HCT116 (cell line): ENCODE measurements at regions not wholly inside any gene's neighbourhood (a gene's known extent, or its start where the extent isn't known, plus 50 kb on each side); places are given as distances from the start of the nearest gene placed in this dataset.

Source experiments
- ATAC-seq: fragments of 200-7000 bp; cut with Tn5 transposase; 2 replicates; pipeline ENCODE4 v1.9.1; 2020; ENCODE audit warnings: mild to moderate bottlenecking, moderate library complexity
- BruUV-seq: library from RNA; stranded (reverse); fragments of 400-500 nt; replicated peaks from 2 replicates; lab custom pipeline; 2021; lab: Mats Ljungman, UMichigan
- CTCF ChIA-PET: fragments of 300-600 bp; sonication (Branson Sonifier 250); formaldehyde crosslinking; loops from one replicate; lab custom pipeline; 2021; ENCODE audit warnings: antibody characterized with exemption; lab: Charles Lee
- POLR2A ChIA-PET: fragments of 300-600, 350-600 bp; sonication (Branson Sonifier 250); formaldehyde crosslinking; loops from one replicate; lab custom pipeline; 2021; ENCODE audit warnings: antibody characterized with exemption; lab: Charles Lee
- RAD21 ChIA-PET, 2 experiments: fragments of 300-600 bp; sonication (Branson Sonifier 250); formaldehyde crosslinking; loops; one replicate each; lab custom pipeline; 2023; ENCODE audit warnings: low total read pairs in 2 of 2; ENCODE audit not compliant: uncharacterized antibody in 2 of 2, unreplicated experiment in 2 of 2, low non-redundant PET in 1 of 2; lab: Charles Lee
- DNase-seq: peaks from one replicate; pipeline ENCODE4 v3.0.0-alpha.2; 2010; ENCODE audit warnings: low read depth, low spot score
- H2AFZ ChIP-seq: fragments of 200-600 bp; shearing (Covaris generic), sonication (generic); 2 replicates; pipeline ENCODE4 v1.6.1; 2017; ENCODE audit warnings: low read depth, mixed run types, mixed read lengths, antibody characterized with exemption, low read length; ENCODE audit not compliant: poor library complexity, severe bottlenecking
- H3K27ac ChIP-seq: 2 replicates; pipeline ENCODE4 v1.5.1; 2012; ENCODE audit warnings: low read depth, low read length
- H3K27me3 ChIP-seq: fragments of 200-600 bp; sonication (generic); 2 replicates; pipeline ENCODE4 v1.6.1; 2016; ENCODE audit warnings: mixed run types, low read length, mixed read lengths; ENCODE audit not compliant: insufficient read depth
- H3K36me3 ChIP-seq, 2 experiments: fragments of 200-500 bp in 1 of 2; fragments of 200-600 bp in 1 of 2; sonication (Bioruptor generic) in 1 of 2; sonication (generic) in 1 of 2; 2 replicates each; pipeline versions ENCODE4 v1.5.1 to v1.6.1; 2014 to 2016; ENCODE audit warnings: low read length in 2 of 2, inconsistent platforms in 1 of 2, mixed read lengths in 1 of 2, mixed run types in 1 of 2; ENCODE audit not compliant: insufficient read depth in 2 of 2, control insufficient read depth in 1 of 2
- H3K4me1 ChIP-seq, 2 experiments: fragments of 200-600 bp in 1 of 2; sonication (generic) in 1 of 2; 2 replicates each; pipeline versions ENCODE4 v1.5.1 to v1.6.1; 2012 to 2017; ENCODE audit warnings: low read length in 2 of 2, inconsistent platforms in 1 of 2, mild to moderate bottlenecking in 1 of 2, mixed read lengths in 1 of 2, mixed run types in 1 of 2, moderate library complexity in 1 of 2; ENCODE audit not compliant: insufficient read depth in 2 of 2, control insufficient read depth in 1 of 2
- H3K4me2 ChIP-seq: fragments of 200-600 bp; sonication (generic); 2 replicates; pipeline ENCODE4 v1.6.1; 2017; ENCODE audit warnings: mixed run types, low read length, mixed read lengths
- H3K4me3 ChIP-seq, 2 experiments: fragments of 200-600 bp in 1 of 2; sonication (generic) in 1 of 2; replicated peaks in 1 of 2; 2 replicates each; pipeline ENCODE4 v1.5.1; 2011 to 2016; ENCODE audit warnings: low read length in 2 of 2, control low read depth in 1 of 2, low read depth in 1 of 2, mild to moderate bottlenecking in 1 of 2, mixed read lengths in 1 of 2, mixed run types in 1 of 2
- H3K79me2 ChIP-seq: fragments of 200-600 bp; sonication (generic); 2 replicates; pipeline ENCODE4 v1.6.1; 2017; ENCODE audit warnings: mild to moderate bottlenecking, mixed run types, low read length, moderate library complexity, mixed read lengths; ENCODE audit not compliant: insufficient read depth
- H3K9ac ChIP-seq: fragments of 200-600 bp; sonication (generic); 2 replicates; pipeline ENCODE4 v1.6.1; 2016; ENCODE audit warnings: low read length, mixed read lengths
- H3K9me2 ChIP-seq: fragments of 200-600 bp; sonication (generic), shearing (Covaris generic); 2 replicates; pipeline ENCODE4 v1.6.1; 2017; ENCODE audit warnings: mixed run types, mild to moderate bottlenecking, moderate library complexity; ENCODE audit not compliant: insufficient read depth
- H3K9me3 ChIP-seq, 2 experiments: fragments of 200-500 bp in 1 of 2; fragments of 200-600 bp in 1 of 2; sonication (Bioruptor generic) in 1 of 2; sonication (generic) in 1 of 2; 2 replicates each; pipeline ENCODE4 v1.6.1; 2014 to 2017; ENCODE audit warnings: low read length in 2 of 2, mixed read lengths in 2 of 2, inconsistent platforms in 1 of 2, low read depth in 1 of 2, mild to moderate bottlenecking in 1 of 2, mixed run types in 1 of 2, moderate library complexity in 1 of 2; ENCODE audit not compliant: control insufficient read depth in 1 of 2, insufficient read depth in 1 of 2
- H4K20me1 ChIP-seq: fragments of 200-600 bp; sonication (generic), shearing (Covaris generic); 2 replicates; pipeline ENCODE4 v1.6.1; 2017; ENCODE audit warnings: mixed run types, mild to moderate bottlenecking, moderate library complexity; ENCODE audit not compliant: insufficient read depth
- CEBPB ChIP-seq: IDR thresholded peaks from 2 replicates; pipeline ENCODE4 v1.6.1; 2012; ENCODE audit warnings: low read depth
- EGR1 ChIP-seq: IDR thresholded peaks from 2 replicates; pipeline ENCODE4 v1.6.1; 2012; ENCODE audit warnings: low read depth
- EZH2 ChIP-seq: fragments of 200-600 bp; sonication (generic); IDR thresholded peaks from 2 replicates; pipeline ENCODE4 v1.6.1; 2017; ENCODE audit warnings: antibody characterized with exemption, mixed run types
- EZH2phosphoT487 ChIP-seq: fragments of 200-600 bp; IDR thresholded peaks from 2 replicates; pipeline ENCODE4 v1.6.1; 2018; ENCODE audit warnings: antibody characterized with exemption, borderline replicate concordance
- ZNF274 ChIP-seq: fragments of 200-500 bp; sonication (Bioruptor generic); IDR thresholded peaks from 2 replicates; pipeline ENCODE4 v1.6.1; 2014; ENCODE audit warnings: mild to moderate bottlenecking, low read depth, low read length, inconsistent platforms
- intact Hi-C: fragments of 100-400 bp; cut with micrococcal nuclease; formaldehyde crosslinking; loops from 2 replicates; pipeline ENCODE4 v1.10.0; 2022
- TF ChIP-seq, protein P1 (sequence below): IDR thresholded peaks from 2 replicates; pipeline ENCODE4 v1.6.1; 2012
- TF ChIP-seq, protein P2 (sequence below): IDR thresholded peaks from 2 replicates; pipeline ENCODE4 v1.6.1; 2012; ENCODE audit warnings: low read depth

DNA sequence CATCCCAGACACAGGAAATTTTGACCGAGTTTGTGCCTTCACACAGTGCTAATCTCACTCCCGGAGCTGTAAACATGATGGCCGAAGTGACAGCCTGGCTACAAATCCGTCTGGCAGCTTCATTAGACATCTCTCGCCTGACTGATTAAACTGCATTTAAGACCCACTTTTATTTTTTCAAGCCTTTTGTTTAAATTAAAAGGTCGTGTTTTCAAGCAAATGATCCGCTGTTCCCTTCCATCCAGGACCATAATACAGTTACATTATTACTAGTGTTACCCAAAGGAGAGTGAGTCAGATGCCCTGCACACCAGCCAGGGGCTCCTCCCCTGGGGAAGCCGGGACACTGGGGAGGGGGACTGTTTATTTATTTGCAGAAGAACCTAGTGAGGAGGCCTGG is 200.2 kb downstream of the EXOC5 start:
- no peaks in the 10 kb centered on the region for H3K36me3 ChIP-seq
- intact Hi-C loops, result loop anchor here (5.0 kb wide), 2 partner anchors 114 to 511 kb away; no protein-coding TSS in a partner anchor
- no peaks in the 10 kb centered on the region for H3K9me2 ChIP-seq
- TF ChIP-seq EZH2phosphoT487 (no peak), ZNF274 (no peak), EGR1 (no peak), EZH2 (no peak), CEBPB (no peak)
- TF ChIP-seq, protein P1, sequence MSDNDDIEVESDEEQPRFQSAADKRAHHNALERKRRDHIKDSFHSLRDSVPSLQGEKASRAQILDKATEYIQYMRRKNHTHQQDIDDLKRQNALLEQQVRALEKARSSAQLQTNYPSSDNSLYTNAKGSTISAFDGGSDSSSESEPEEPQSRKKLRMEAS, result no peak
- TF ChIP-seq, protein P2, sequence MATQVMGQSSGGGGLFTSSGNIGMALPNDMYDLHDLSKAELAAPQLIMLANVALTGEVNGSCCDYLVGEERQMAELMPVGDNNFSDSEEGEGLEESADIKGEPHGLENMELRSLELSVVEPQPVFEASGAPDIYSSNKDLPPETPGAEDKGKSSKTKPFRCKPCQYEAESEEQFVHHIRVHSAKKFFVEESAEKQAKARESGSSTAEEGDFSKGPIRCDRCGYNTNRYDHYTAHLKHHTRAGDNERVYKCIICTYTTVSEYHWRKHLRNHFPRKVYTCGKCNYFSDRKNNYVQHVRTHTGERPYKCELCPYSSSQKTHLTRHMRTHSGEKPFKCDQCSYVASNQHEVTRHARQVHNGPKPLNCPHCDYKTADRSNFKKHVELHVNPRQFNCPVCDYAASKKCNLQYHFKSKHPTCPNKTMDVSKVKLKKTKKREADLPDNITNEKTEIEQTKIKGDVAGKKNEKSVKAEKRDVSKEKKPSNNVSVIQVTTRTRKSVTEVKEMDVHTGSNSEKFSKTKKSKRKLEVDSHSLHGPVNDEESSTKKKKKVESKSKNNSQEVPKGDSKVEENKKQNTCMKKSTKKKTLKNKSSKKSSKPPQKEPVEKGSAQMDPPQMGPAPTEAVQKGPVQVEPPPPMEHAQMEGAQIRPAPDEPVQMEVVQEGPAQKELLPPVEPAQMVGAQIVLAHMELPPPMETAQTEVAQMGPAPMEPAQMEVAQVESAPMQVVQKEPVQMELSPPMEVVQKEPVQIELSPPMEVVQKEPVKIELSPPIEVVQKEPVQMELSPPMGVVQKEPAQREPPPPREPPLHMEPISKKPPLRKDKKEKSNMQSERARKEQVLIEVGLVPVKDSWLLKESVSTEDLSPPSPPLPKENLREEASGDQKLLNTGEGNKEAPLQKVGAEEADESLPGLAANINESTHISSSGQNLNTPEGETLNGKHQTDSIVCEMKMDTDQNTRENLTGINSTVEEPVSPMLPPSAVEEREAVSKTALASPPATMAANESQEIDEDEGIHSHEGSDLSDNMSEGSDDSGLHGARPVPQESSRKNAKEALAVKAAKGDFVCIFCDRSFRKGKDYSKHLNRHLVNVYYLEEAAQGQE, result no peak
- DNase-seq (no peak), ATAC-seq (no peak)
- no peaks in the 10 kb centered on the region for H4K20me1 ChIP-seq
- no peak overlapping the region for H3K27ac ChIP-seq
- no peaks in the 10 kb centered on the region for H3K79me2 ChIP-seq
- CTCF ChIA-PET, result no interaction called here
- no peak overlapping the region for H3K4me2 ChIP-seq
- H2AFZ ChIP-seq, result no peak overlapping the region
- H3K27me3 ChIP-seq, result peaks cover 5% of the 10 kb centered on the region
- H3K4me3 ChIP-seq, result no peak overlapping the region
- no peaks in the 10 kb centered on the region for H3K9me3 ChIP-seq
- BruUV-seq, result no TSS peak
- H3K9ac ChIP-seq, result no peak overlapping the region
- RAD21 ChIA-PET, result interaction anchor here in 1 of 2 experiments (0.6 kb wide), 1 partner anchor 114 kb away, joined by 4 read pairs; no protein-coding TSS in a partner anchor
- H3K4me1 ChIP-seq, result no peaks in the 10 kb centered on the region
- POLR2A ChIA-PET, result no interaction called here
